Motor neuron (in vitro differentiated cells): ENCODE measurements at regions not wholly inside any gene's neighbourhood (a gene's known extent, or its start where the extent isn't known, plus 50 kb on each side); places are given as distances from the start of the nearest gene placed in this dataset.

ENCODE experiments used
- ATAC-seq, 8 experiments: fragments of 200-7000 bp; cut with Tn5 transposase; replicated peaks in 6 of 8; 2 replicates each; pipeline ENCODE4 v1.8.0; 2021; ENCODE audit warnings: mild to moderate bottlenecking in 8 of 8, moderate library complexity in 8 of 8
- H3K27ac ChIP-seq, 2 donors: fragments of 250-450 bp; sonication (Bioruptor Pico); 2 replicates each; pipeline ENCODE4 v1.9.0; 2021; ENCODE audit warnings: antibody characterized with exemption in 2 of 2, mild to moderate bottlenecking in 2 of 2, moderate library complexity in 1 of 2
- H3K4me1 ChIP-seq, 2 donors: fragments of 250-450 bp; sonication (Bioruptor Pico); replicated peaks in 1 of 2; 2 replicates each; pipeline ENCODE4 v1.6.1; 2021; ENCODE audit warnings: antibody characterized with exemption in 2 of 2, mild to moderate bottlenecking in 2 of 2, moderate library complexity in 1 of 2
- H3K4me3 ChIP-seq, 5 donors: fragments of 250-450 bp; sonication (Bioruptor Pico); 2 replicates each; pipeline ENCODE4 v1.9.0; 2021; ENCODE audit warnings: antibody characterized with exemption in 5 of 5, mild to moderate bottlenecking in 5 of 5, moderate library complexity in 4 of 5
- WGBS, 10 experiments: fragments of 450-650 bp; shearing (Covaris generic); methylation state at CpG; one replicate each; pipeline ENCODE4 v1.0.0; 2022; 5-methylcytosine and 5-hydroxymethylcytosine counted together
- in situ Hi-C, 9 experiments: fragments of 400-800 bp; cut with MboI; loops; one replicate each; pipeline ENCODE4 v1.15.0; 2021; ENCODE audit warnings: low sequenced_read_pairs in 9 of 9, low pct_unique_long_range_greater_than_20kb in 2 of 9; ENCODE audit not compliant: unreplicated experiment in 9 of 9

DNA sequence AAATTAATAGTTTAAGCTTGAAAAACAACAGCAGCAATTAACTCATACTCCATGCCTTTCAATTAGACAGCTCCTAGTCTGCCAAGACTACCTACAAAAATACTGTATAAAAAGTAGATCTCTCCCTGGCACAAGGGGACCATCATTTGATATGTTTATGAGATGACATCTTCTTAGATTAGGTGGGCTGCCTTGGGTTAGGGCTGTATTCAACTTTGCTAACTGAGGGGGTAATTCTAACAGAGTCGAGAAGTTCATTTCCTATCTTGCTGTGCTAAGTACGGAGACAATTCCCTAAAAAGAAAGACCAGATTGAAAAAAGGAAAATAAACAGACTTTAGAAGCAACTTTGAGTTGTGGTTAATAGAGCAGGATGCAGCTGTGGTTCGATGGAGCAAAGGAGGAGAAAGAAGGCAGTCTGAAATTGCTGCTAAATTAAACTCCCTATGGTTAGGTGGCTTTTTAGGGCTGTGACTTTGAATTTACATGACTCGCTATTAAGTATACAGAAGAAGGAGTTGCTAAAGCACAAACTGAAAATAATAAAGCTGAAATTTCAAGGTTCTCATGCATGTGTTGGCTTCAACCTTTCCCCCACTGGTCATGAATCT, 75.4 kb downstream of the CDC7 start:
- no peak for ATAC-seq
- 78 to 94% (median 85%) methylated on average over 3 to 4 of the region's 4 CpGs; no CpG with 5 or more reads in 2 of the 10 experiments for WGBS, 10 experiments
- Histone ChIP-seq H3K27ac (no peak overlapping the region), H3K4me3 (no peak overlapping the region), H3K4me1 (no peaks in the 10 kb centered on the region)
- in situ Hi-C loops: no loop called here

DNA sequence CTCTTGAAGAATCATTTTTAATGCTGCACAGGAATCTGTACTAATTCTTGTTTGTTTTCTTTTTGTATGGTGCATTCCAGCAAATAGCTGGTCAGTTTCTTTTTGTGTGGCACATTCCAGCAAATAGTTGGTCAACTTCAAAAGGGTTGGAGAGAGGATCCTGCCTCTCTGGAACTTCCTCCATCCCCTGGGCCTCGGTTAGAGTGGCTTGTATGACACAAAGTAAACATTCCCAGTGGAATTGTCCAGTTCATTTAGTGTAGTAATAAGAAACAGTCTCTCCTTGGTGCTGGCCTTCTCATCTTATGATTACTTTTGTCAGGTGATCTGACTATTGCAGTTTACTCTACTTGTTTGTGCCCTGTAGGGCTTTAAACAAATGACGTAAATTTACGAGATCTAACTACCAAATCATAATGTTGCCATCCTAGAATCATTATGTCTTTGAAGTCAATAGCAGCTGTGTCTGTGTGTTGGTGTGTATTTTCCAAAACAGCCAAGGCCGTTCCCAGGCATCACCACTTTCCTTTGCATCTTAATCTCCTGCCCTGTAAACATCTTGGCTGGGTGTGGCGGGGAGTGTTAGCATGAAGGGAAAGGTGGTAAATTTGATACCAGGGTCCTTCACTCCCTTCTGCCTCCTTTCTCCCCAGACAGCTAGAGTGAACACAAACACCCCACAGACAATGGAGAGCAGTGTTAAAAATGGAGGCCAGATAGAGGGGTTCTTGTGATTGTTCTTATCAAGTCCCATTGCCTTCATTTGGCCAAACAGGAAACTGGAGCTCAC, 77.9 kb downstream of the CDC7 start:
- in situ Hi-C loops: no loop called here
- H3K27ac ChIP-seq: no peak overlapping the region
- ATAC-seq: peak in 1 of 8 experiments; percentile 10
- no peak overlapping the region for H3K4me3 ChIP-seq
- WGBS, 10 experiments: 59 to 100% (median 92%) methylated on average over 1 to 5 of the region's 5 CpGs; no CpG with 5 or more reads in 1 of the 10 experiments
- no peaks in the 10 kb centered on the region for H3K4me1 ChIP-seq

DNA sequence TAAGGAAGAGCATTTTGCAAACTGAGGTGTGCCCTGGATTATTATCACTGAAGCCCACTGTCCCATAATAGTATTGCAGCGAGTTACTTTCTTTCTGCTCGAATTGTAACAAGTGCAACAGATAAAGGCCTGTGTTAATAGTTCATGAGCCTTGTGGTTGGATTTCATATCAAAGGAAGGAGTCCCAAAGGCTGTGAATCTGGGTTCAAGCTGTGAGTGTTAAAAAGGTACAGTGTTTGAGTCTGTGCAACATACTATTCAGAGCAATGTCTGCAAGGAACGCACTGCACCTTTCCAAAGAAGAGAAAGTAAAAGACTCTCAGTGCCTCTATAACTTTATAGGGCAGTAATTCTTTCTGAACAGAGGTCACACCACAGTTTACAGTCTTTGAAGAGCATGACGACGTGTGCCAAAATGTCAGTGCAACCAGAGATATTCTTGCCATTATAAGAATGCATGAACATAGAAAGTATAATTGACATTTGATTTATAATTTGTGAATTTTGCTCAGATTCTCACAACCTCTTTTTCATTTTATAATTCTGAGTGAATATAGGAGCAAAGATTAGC, 79.1 kb downstream of the CDC7 start:
- 75 to 100% (median 90%) methylated on average over 2 to 5 of the region's 5 CpGs for WGBS, 10 experiments
- in situ Hi-C loops: no loop called here
- ATAC-seq: no peak

DNA sequence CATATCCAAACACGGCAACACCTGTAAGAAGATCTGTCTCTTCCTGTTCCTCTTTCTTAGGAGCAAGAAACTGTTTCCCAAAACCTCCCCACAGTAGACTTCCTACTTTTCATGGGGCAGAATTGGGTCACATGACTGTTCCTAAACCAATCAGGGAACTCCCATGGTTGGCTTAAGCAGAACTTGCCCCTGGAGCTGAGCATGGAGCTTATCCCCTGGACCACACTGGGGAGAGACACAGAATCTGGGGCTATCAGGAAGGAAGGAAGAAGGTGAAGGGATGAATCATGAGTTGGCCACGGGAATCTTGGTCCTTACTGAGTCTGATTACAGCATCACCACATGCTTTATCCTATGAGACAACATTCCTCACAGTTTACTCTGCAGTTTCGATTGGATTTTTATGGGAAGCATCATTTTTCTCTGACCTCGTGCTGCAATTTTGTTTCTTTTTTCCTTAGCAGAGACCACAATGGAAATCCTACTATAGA, 81.8 kb downstream of the CDC7 start:
- ATAC-seq: peak in 3 of 8 experiments; percentile 28 to 52 (median 37)
- no peak overlapping the region for H3K4me3 ChIP-seq
- no peaks in the 10 kb centered on the region for H3K4me1 ChIP-seq
- no peak overlapping the region for H3K27ac ChIP-seq
- WGBS, 10 experiments: 7 to 100% (median 70%) methylated on average over 1 to 4 of the region's 4 CpGs; no CpG with 5 or more reads in 1 of the 10 experiments
- in situ Hi-C loops: no loop called here

More for the DNA sequence above, 79.1 kb downstream of the CDC7 start:
- Histone ChIP-seq H3K4me3 (no peak overlapping the region), H3K4me1 (no peaks in the 10 kb centered on the region), H3K27ac (no peak overlapping the region)

DNA sequence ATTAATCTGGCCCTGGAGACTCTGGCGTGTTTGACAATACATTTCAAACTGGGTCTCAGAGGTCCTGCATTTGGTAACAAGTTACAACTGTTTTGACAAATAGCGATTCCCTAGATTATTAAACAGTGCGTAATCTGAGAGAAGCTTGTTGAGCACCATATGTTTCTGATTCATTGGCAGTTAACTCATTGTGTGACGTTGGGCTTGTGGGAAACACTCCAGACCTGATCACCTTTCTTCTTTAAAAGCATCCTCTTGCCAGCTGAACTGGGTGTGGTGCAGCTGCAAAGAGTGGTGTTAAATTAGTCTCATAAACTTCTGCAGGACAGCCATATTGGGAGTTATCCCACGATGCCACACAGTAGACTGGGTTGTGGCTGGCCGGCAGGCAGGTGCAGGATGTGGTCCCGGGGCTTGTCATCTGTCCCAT, 82.7 kb downstream of the CDC7 start:
- no peaks in the 10 kb centered on the region for H3K4me1 ChIP-seq
- H3K4me3 ChIP-seq: no peak overlapping the region
- peak in 2 of 8 experiments; percentile 21 to 59 for ATAC-seq
- 38 to 100% (median 82%) methylated on average over 1 to 7 of the region's 7 CpGs for WGBS, 10 experiments
- no peak overlapping the region for H3K27ac ChIP-seq
- in situ Hi-C loops: no loop called here

- H3K4me3 ChIP-seq: no peak overlapping the region
- H3K4me1 ChIP-seq: no peaks in the 10 kb centered on the region
- ATAC-seq: no peak
- in situ Hi-C loops: no loop called here
- no peak overlapping the region for H3K27ac ChIP-seq
- WGBS, 10 experiments: 73 to 100% (median 93%) methylated on average over 1 to 4 of the region's 4 CpGs; no CpG with 5 or more reads in 1 of the 10 experiments
Observed at GRCh38 chr1:91584309-91584708, 83.7 kb downstream of the CDC7 start.

- 59 to 78% (median 74%) methylated on average over 3 to 4 of the region's 4 CpGs; no CpG with 5 or more reads in 4 of the 10 experiments for WGBS, 10 experiments
- Histone ChIP-seq H3K4me1 (peaks cover 3% of the 10 kb centered on the region in 2 donors), H3K27ac (no peak overlapping the region), H3K4me3 (no peak overlapping the region)
- no peak for ATAC-seq
- in situ Hi-C loops: no loop called here
Observed at GRCh38 chr1:91584878-91585277, 84.2 kb downstream of the CDC7 start.

GRCh38 chr1:91585502-91585901, 84.9 kb downstream of the CDC7 start:
- ATAC-seq: no peak
- H3K4me3 ChIP-seq: no peak overlapping the region
- H3K4me1 ChIP-seq: peaks cover 3 to 7% of the 10 kb centered on the region in 2 donors
- WGBS, 10 experiments: 73 to 100% (median 86%) methylated on average over 1 to 5 of the region's 5 CpGs; no CpG with 5 or more reads in 5 of the 10 experiments
- no peak overlapping the region for H3K27ac ChIP-seq
- in situ Hi-C loops: no loop called here

- H3K27ac ChIP-seq: no peak overlapping the region
- peaks cover 3 to 7% of the 10 kb centered on the region in 2 donors for H3K4me1 ChIP-seq
- WGBS, 10 experiments: 80 to 100% (median 84%) methylated on average over 1 to 7 of the region's 7 CpGs; no CpG with 5 or more reads in 3 of the 10 experiments
- no peak overlapping the region for H3K4me3 ChIP-seq
- no peak for ATAC-seq
- in situ Hi-C loops: no loop called here
Observed at GRCh38 chr1:91585982-91586381, 85.3 kb downstream of the CDC7 start.

DNA sequence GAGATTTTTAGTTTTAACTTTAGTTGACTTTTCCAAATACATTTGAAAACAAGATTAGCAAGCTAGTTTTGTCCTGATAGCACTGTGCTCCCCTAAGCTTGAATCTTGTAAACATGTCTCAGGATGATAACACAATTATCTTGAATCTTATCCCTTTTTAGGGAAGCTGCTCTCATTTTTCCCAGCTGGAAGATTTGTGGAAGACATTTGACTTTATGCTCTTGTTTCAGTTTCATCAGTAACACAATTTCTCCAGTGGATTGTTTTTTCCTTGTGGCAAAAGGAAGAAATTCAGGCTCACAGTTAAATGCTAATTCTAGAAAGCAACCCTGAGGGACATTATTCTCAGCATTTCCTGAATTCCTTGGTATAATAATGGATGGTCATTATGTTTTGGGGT, 88.8 kb downstream of the CDC7 start:
- in situ Hi-C loops: no loop called here
- ATAC-seq: no peak
- peaks cover 3 to 7% of the 10 kb centered on the region in 2 donors for H3K4me1 ChIP-seq
- no peak overlapping the region for H3K4me3 ChIP-seq
- H3K27ac ChIP-seq: no peak overlapping the region

DNA sequence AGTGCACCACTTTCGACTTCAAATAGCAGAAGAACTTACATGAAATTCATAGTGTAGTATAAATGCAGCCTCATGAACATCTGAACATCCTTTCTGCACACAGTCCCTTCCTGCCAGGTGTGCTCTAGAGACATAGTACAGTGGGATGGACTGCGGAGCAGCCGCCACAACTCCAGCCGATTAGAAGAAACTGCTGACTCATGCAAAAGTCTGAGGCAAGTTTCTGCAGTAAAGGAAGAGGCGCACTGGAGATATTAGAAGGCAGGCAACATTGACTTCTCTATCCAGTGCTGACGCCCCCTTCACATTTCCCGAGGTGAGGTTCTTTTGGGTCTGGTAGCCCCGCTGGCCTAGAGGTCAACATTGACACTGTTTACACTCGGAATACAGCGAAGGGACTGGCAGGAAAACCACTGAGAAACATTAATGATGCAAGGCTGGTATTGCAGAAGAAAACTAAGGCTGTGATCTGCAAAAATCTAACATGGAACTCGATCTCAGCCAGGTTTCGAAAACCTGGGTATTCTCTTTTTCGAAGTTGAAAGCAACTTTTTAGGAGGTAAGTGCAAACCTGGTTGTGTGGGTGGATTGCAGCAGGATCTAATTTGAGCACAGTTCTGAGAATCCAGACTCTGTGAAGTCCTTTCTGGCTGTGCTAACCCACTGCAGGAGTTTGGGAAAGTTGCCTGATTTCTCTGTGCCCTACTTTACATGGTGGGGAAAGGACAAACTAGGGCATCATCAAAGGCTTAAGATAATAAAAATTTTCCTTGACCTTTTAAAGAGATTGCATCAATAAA, 90.7 kb downstream of the CDC7 start:
- Histone ChIP-seq H3K27ac (no peak overlapping the region), H3K4me1 (peaks cover 3 to 7% of the 10 kb centered on the region in 2 donors), H3K4me3 (no peak overlapping the region)
- in situ Hi-C loops: no loop called here
- WGBS, 10 experiments: 70 to 92% (median 88%) methylated on average over 2 to 13 of the region's 13 CpGs
- peak in 2 of 8 experiments; percentile 27 to 36 for ATAC-seq

- H3K27ac ChIP-seq: no peak overlapping the region
- no peak for ATAC-seq
- no peak overlapping the region for H3K4me3 ChIP-seq
- peaks cover 3 to 7% of the 10 kb centered on the region in 2 donors for H3K4me1 ChIP-seq
- in situ Hi-C loops: no loop called here
- 54 to 100% (median 95%) methylated on average over 1 to 5 of the region's 5 CpGs for WGBS, 10 experiments
Observed at GRCh38 chr1:91592716-91593477, 92.2 kb downstream of the CDC7 start.
